Mucosa of gallbladder (tissue), 1 donor: ENCODE measurements at regions not wholly inside any gene's neighbourhood (a gene's known extent, or its start where the extent isn't known, plus 50 kb on each side); places are given as distances from the start of the nearest gene placed in this dataset.
"Not testable (repeated sequence)": the region's sequence is repeated elsewhere in the genome, so short reads cannot be mapped to it uniquely, and the experiment has no call there.

Experiments used
- DNase-seq: peaks from one replicate; pipeline ENCODE4 v3.0.0-alpha.2; 2020; ENCODE audit warnings: low spot score
- donor health status: DM: no; HTN: no; CAD: no.

DNA sequence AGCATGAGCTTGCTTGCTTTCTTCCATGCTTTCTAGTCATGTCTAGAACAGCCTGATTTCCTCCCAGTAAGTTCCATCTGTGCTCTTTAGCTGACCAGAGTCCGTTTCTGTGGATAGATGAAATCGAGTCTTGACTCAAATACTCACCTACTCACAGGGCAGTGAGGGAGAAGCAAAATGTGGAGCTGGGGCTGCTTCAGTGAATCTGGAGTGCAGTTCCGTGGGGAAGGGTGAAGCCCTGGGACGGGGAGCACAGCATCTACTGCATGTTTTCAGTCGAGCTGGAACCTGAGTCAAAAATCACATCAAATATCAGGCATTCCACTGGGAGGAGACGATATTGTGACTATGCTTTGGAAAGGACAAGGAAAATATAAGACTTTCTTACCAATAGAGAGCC is 70.3 kb upstream of the PRMT8 start:
- no peak for DNase-seq

DNA sequence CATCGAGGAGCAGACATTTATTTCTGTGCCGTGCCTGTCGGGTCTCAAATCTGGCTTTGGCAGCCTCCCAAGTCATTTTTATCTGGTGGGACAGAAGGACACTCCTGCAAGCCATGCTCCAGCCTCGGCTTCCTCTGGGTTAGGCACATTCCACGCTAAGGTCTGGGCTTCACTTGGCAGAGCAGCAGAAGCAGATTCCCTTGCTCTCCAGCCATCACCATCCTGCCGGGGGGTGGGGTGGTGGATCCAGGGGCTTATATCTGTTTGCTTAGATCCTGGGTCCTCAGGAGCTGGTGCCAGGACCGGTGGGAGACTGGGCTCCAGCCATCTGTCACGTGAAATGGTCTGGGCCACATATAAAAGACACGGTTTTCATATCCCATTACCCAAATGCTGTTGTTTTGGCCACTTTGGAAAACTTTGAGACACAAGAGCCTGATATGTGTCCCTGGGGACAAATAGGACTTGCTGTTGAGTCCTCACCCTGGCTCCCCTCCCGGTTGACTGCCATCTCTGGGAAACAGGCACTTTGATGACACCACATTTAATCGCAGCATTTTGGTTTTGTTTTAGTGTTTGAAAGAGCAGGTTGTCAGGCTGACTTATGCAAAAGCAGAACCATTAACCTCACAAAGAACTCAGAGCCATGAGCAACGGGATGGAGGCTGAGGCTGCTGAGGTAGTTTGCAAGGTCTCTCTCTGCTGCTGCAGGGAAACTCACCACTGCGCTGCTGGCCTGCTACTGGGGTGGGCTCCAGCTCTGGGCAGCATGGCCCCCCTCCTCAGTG is 69.6 kb upstream of the PRMT8 start:
- no peak for DNase-seq

DNA sequence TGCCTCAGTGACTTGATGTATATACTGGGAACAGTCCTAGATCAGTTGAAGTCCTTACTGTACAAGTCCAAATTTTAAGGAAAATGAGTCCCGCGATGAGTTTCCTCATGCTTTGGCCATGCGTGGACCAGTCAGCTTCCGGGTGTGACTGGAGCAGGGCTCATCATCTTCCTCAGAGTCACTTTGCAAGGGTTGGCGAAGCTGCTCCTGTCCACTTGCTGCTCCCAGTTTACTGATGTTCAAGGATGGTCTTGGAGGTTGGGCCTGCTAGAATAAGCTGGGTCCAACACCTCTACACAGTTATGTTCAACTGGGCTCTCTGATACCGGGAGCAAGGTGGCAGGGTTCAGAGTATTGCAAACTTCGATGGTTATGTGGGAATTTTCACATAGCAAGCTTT is 66.2 kb upstream of the PRMT8 start:
- DNase-seq = not testable (repeated sequence)

DNA sequence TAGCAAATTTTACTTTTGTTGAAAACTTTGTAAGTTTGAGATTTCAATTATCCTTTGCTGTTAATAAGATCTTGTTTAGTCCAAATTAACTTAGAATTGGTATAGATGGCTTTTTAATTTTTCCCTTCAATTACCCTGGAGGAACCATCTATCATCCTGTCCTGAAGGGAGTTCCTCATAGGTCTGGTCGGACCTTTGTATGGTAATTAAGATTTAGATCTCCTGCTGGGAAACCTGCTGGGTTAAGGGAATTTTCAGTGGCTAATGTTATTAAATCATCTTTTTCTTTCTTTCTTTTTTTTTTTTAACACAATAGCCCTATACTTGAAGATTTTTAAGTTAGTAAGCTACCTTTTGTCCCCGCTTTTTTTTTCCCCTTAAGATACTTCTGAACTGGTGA is 63.0 kb upstream of the PRMT8 start:
- DNase-seq = no peak

DNA sequence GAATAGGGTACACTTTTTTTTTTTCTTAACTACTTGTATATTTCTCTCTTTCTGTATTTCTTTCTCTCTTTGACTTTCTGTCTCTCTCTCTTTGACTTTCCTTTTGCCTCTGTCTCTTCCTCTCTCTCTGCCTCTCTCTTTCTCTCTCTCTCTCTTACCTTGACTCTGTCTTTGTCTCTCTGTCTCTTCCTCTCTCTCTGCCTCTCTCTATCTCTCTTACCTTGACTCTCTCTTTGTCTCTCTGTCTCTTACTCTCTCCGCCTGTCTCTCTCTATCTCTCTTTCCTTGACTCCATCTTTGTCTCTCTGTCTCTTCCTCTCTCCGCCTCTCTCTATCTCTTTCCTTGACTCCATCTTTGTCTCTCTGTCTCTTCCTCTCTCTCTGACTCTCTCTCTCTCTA is 62.4 kb upstream of the PRMT8 start:
- DNase-seq = no peak

- not testable (repeated sequence) for DNase-seq
Measured at GRCh38 chr12:3429523-3429922, 61.5 kb upstream of the PRMT8 start.

GRCh38 chr12:3431686-3432085 is 59.3 kb upstream of the PRMT8 start:
- no peak for DNase-seq

GRCh38 chr12:3432176-3432742 is 58.7 kb upstream of the PRMT8 start:
- DNase-seq = no peak

DNA sequence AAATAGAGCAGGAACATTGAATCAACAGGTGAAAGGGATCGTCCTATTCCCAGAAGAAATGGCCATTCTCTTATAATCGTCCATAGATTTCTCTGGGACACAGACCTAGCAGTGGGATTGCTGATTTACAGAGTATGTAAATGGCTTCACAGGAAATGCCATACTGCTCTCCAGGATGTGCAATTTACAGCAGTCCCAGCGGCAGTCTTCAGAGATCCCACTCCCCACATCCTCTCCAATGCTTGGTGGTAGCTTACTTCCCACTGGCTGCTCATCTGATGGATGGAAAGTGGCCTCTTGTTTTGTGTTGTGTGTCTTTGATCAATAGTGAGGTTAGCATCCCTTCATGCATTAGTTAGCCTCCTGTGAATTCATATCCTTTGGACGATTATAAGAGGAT is 58.1 kb upstream of the PRMT8 start:
- no peak for DNase-seq

- DNase-seq = no peak
Measured at GRCh38 chr12:3436461-3437065, 54.4 kb upstream of the PRMT8 start.

GRCh38 chr12:3437986-3438385 is 53.0 kb upstream of the PRMT8 start:
- no peak for DNase-seq

- DNase-seq = no peak
Measured at GRCh38 chr12:3438401-3438800, 52.6 kb upstream of the PRMT8 start.
